ENCODE measurements at regions not wholly inside any gene's neighbourhood (a gene's known extent, or its start where the extent isn't known, plus 50 kb on each side); places are given as distances from the start of the nearest gene placed in this dataset.
"Not testable (repeated sequence)": the region's sequence is repeated elsewhere in the genome, so short reads cannot be mapped to it uniquely, and the experiment has no call there.

DNA sequence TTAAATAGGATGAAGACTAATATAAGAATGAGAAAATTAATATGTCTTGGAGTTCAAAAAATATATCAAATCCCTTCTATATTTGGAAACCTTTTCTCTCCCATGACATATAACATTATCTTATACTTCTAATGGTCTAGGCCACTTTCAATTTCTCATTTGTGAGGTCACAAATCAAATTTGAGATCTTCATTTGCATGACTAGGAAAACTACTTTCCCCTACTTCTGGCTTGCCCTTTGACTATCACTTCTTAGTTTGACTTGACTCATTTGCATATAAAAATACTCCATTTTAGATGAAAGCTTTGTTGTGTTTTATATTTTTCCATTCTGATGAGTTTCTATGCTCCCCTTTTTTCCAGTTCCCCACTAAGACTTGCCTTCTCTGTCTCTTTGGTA is 598.6 kb upstream of the TBL1XR1 start:
- no peak overlapping the region for H3K9ac ChIP-seq (ENCODE audit: low read length)
- no peaks in the 10 kb centered on the region for H4K20me1 ChIP-seq (ENCODE audit: control insufficient read depth, insufficient read depth, low read length, poor library complexity, severe bottlenecking)
- H2AFZ ChIP-seq (ENCODE audit: insufficient read depth, low read depth, low read length, poor library complexity, severe bottlenecking) = no peak overlapping the region
- no peak overlapping the region for H3K27ac ChIP-seq (ENCODE audit: low read length in 2 of 2)
- no peaks in the 10 kb centered on the region for H3K4me1 ChIP-seq (ENCODE audit: control insufficient read depth in 2 of 2, insufficient read depth in 2 of 2, low read length in 2 of 2)
- POLR2A ChIA-PET = no interaction called here
- no peaks in the 10 kb centered on the region for H3K9me3 Mint-ChIP-seq (ENCODE audit: insufficient read depth)
- H3K79me2 ChIP-seq (ENCODE audit: control insufficient read depth, insufficient read depth, low read length) = no peaks in the 10 kb centered on the region
- no peaks in the 10 kb centered on the region for H3K36me3 ChIP-seq (replicated peaks in 1 of 2; ENCODE audit: control extremely low read depth in 1 of 2, control insufficient read depth in 1 of 2, extremely low read depth in 1 of 2, insufficient read depth in 2 of 2, low read length in 1 of 2)
- TF ChIP-seq, protein P1, sequence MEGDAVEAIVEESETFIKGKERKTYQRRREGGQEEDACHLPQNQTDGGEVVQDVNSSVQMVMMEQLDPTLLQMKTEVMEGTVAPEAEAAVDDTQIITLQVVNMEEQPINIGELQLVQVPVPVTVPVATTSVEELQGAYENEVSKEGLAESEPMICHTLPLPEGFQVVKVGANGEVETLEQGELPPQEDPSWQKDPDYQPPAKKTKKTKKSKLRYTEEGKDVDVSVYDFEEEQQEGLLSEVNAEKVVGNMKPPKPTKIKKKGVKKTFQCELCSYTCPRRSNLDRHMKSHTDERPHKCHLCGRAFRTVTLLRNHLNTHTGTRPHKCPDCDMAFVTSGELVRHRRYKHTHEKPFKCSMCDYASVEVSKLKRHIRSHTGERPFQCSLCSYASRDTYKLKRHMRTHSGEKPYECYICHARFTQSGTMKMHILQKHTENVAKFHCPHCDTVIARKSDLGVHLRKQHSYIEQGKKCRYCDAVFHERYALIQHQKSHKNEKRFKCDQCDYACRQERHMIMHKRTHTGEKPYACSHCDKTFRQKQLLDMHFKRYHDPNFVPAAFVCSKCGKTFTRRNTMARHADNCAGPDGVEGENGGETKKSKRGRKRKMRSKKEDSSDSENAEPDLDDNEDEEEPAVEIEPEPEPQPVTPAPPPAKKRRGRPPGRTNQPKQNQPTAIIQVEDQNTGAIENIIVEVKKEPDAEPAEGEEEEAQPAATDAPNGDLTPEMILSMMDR (IDR thresholded peaks at IDR 0.05) = no peak
- TF ChIP-seq EZH2 (IDR thresholded peaks at IDR 0.05; ENCODE audit: borderline replicate concordance, insufficient read depth, low read depth, low read length, poor library complexity, severe bottlenecking) = no peak
- H3K4me3 Mint-ChIP-seq = no peak overlapping the region
- no peak overlapping the region for H3K4me3 ChIP-seq (ENCODE audit: control extremely low read depth in 1 of 5, extremely low read depth in 1 of 5, insufficient read depth in 1 of 5, low read depth in 2 of 5, low read length in 4 of 5)
- peaks cover 3% of the 10 kb centered on the region for H3K27me3 Mint-ChIP-seq
- H3K27me3 ChIP-seq (replicated peaks in 1 of 4; ENCODE audit: control extremely low read depth in 1 of 4, control insufficient read depth in 3 of 4, insufficient read depth in 4 of 4, low read length in 3 of 4) = no peaks in the 10 kb centered on the region
- CTCF ChIA-PET = no interaction called here
- H3K4me2 ChIP-seq (replicated peaks; ENCODE audit: low read depth, low read length, poor library complexity, severe bottlenecking) = no peak overlapping the region
- H3K4me1 Mint-ChIP-seq = no peaks in the 10 kb centered on the region
- ATAC-seq (ENCODE audit: low read depth) = no peak
- H3K27ac Mint-ChIP-seq = no peak overlapping the region
- DNase-seq = no peak
- intact Hi-C loops (cut with micrococcal nuclease) = no loop called here
- no peaks in the 10 kb centered on the region for H3K9me3 ChIP-seq (ENCODE audit: control extremely low read depth in 1 of 3, control insufficient read depth in 2 of 3, insufficient read depth in 1 of 3, low read length in 2 of 3)

GRCh38 chr3:177800147-177800546 is 602.9 kb upstream of the TBL1XR1 start:
- H3K4me1 Mint-ChIP-seq; intact Hi-C loops (cut with micrococcal nuclease); H3K27ac Mint-ChIP-seq; CTCF ChIA-PET; POLR2A ChIA-PET; H3K27me3 ChIP-seq (replicated peaks in 1 of 4; ENCODE audit: control extremely low read depth in 1 of 4, control insufficient read depth in 3 of 4, insufficient read depth in 4 of 4, low read length in 3 of 4); H3K79me2 ChIP-seq (ENCODE audit: control insufficient read depth, insufficient read depth, low read length); H4K20me1 ChIP-seq (ENCODE audit: control insufficient read depth, insufficient read depth, low read length, poor library complexity, severe bottlenecking); H3K9me3 Mint-ChIP-seq (ENCODE audit: insufficient read depth); H3K4me3 Mint-ChIP-seq; H3K9ac ChIP-seq (ENCODE audit: low read length); H3K4me1 ChIP-seq (ENCODE audit: control insufficient read depth in 2 of 2, insufficient read depth in 2 of 2, low read length in 2 of 2); H3K4me2 ChIP-seq (replicated peaks; ENCODE audit: low read depth, low read length, poor library complexity, severe bottlenecking); H3K27me3 Mint-ChIP-seq; ATAC-seq (ENCODE audit: low read depth); DNase-seq; H3K36me3 ChIP-seq (replicated peaks in 1 of 2; ENCODE audit: control extremely low read depth in 1 of 2, control insufficient read depth in 1 of 2, extremely low read depth in 1 of 2, insufficient read depth in 2 of 2, low read length in 1 of 2); H3K9me3 ChIP-seq (ENCODE audit: control extremely low read depth in 1 of 3, control insufficient read depth in 2 of 3, insufficient read depth in 1 of 3, low read length in 2 of 3); H3K27ac ChIP-seq (ENCODE audit: low read length in 2 of 2); H3K4me3 ChIP-seq (ENCODE audit: control extremely low read depth in 1 of 5, extremely low read depth in 1 of 5, insufficient read depth in 1 of 5, low read depth in 2 of 5, low read length in 4 of 5); H2AFZ ChIP-seq (ENCODE audit: insufficient read depth, low read depth, low read length, poor library complexity, severe bottlenecking): not testable (repeated sequence)
- no CpG with 5 or more reads among the region's 3 CpGs for whole genome bisulfite sequencing (ENCODE audit: insufficient coverage)
